ENCODE measurements at regions not wholly inside any gene's neighbourhood (a gene's known extent, or its start where the extent isn't known, plus 50 kb on each side); places are given as distances from the start of the nearest gene placed in this dataset.

GRCh38 chr6:94670017-94670416 is 907.3 kb upstream of the MANEA start:
- Histone ChIP-seq H3K4me1 (ENCODE audit: control insufficient read depth, extremely low read depth, insufficient read depth, low read length) (no peaks in the 10 kb centered on the region), H3K27me3 (ENCODE audit: control insufficient read depth, extremely low read depth, insufficient read depth, low read length) (no peaks in the 10 kb centered on the region), H3K27ac (ENCODE audit: control insufficient read depth, insufficient read depth, low read length) (no peak overlapping the region), H3K9ac (ENCODE audit: control insufficient read depth, extremely low read depth, insufficient read depth, low read length) (no peak overlapping the region), H2AFZ (ENCODE audit: control insufficient read depth, low read length) (no peak overlapping the region), H3K4me3 (ENCODE audit: control insufficient read depth in 2 of 3, extremely low read depth in 1 of 3, insufficient read depth in 2 of 3, low read depth in 1 of 3, low read length in 3 of 3) (no peak overlapping the region), H4K20me1 (ENCODE audit: control insufficient read depth, extremely low read depth, insufficient read depth, low read length) (no peaks in the 10 kb centered on the region), H3K9me1 (ENCODE audit: control insufficient read depth, extremely low read depth, insufficient read depth, low read length) (no peaks in the 10 kb centered on the region), H3K4me2 (ENCODE audit: control insufficient read depth, extremely low read depth, insufficient read depth, low read depth, low read length) (no peak overlapping the region), H3K79me2 (ENCODE audit: control insufficient read depth, insufficient read depth, low read length) (no peaks in the 10 kb centered on the region), H3K36me3 (ENCODE audit: control insufficient read depth in 2 of 2, extremely low read depth in 1 of 2, insufficient read depth in 2 of 2, low read length in 2 of 2) (no peaks in the 10 kb centered on the region), H3K9me3 (ENCODE audit: control insufficient read depth, low read depth, low read length) (no peaks in the 10 kb centered on the region)
- DNase-seq (ENCODE audit: low read depth, low spot score) = no peak
- FAIRE-seq = no peak
- dilution Hi-C loops (cut with MboI; ENCODE audit: extremely low pct_ligation_motif_present, low sequenced_read_pairs) = no loop called here
- no peak for TF ChIP-seq EZH2 (IDR thresholded peaks at IDR 0.05; ENCODE audit: low read length)
- TF ChIP-seq CTCF (optimal IDR thresholded peaks at IDR 0.05 in 1 of 3, IDR thresholded peaks at IDR 0.05 in 1 of 3, conservative IDR thresholded peaks at IDR 0.05 in 1 of 3; ENCODE audit: extremely low read depth in 1 of 3, insufficient read depth in 2 of 3, low read length in 3 of 3) = no peak

- TF ChIP-seq EZH2 (IDR thresholded peaks at IDR 0.05; ENCODE audit: low read length) (no peak), CTCF (optimal IDR thresholded peaks at IDR 0.05 in 1 of 3, IDR thresholded peaks at IDR 0.05 in 1 of 3, conservative IDR thresholded peaks at IDR 0.05 in 1 of 3; ENCODE audit: extremely low read depth in 1 of 3, insufficient read depth in 2 of 3, low read length in 3 of 3) (no peak)
- H4K20me1 ChIP-seq (ENCODE audit: control insufficient read depth, extremely low read depth, insufficient read depth, low read length) = no peaks in the 10 kb centered on the region
- H3K4me3 ChIP-seq (ENCODE audit: control insufficient read depth in 2 of 3, extremely low read depth in 1 of 3, insufficient read depth in 2 of 3, low read depth in 1 of 3, low read length in 3 of 3) = no peak overlapping the region
- FAIRE-seq = no peak
- H3K4me2 ChIP-seq (ENCODE audit: control insufficient read depth, extremely low read depth, insufficient read depth, low read depth, low read length) = no peak overlapping the region
- H3K36me3 ChIP-seq (ENCODE audit: control insufficient read depth in 2 of 2, extremely low read depth in 1 of 2, insufficient read depth in 2 of 2, low read length in 2 of 2) = no peaks in the 10 kb centered on the region
- H3K79me2 ChIP-seq (ENCODE audit: control insufficient read depth, insufficient read depth, low read length) = no peaks in the 10 kb centered on the region
- no peak for DNase-seq (ENCODE audit: low read depth, low spot score)
- no peaks in the 10 kb centered on the region for H3K9me1 ChIP-seq (ENCODE audit: control insufficient read depth, extremely low read depth, insufficient read depth, low read length)
- H3K27me3 ChIP-seq (ENCODE audit: control insufficient read depth, extremely low read depth, insufficient read depth, low read length) = no peaks in the 10 kb centered on the region
- H3K9ac ChIP-seq (ENCODE audit: control insufficient read depth, extremely low read depth, insufficient read depth, low read length) = no peak overlapping the region
- no peaks in the 10 kb centered on the region for H3K9me3 ChIP-seq (ENCODE audit: control insufficient read depth, low read depth, low read length)
- H3K4me1 ChIP-seq (ENCODE audit: control insufficient read depth, extremely low read depth, insufficient read depth, low read length) = no peaks in the 10 kb centered on the region
- H2AFZ ChIP-seq (ENCODE audit: control insufficient read depth, low read length) = no peak overlapping the region
- dilution Hi-C loops (cut with MboI; ENCODE audit: extremely low pct_ligation_motif_present, low sequenced_read_pairs) = no loop called here
- no peak overlapping the region for H3K27ac ChIP-seq (ENCODE audit: control insufficient read depth, insufficient read depth, low read length)
Measured at GRCh38 chr6:94668876-94669275, 908.5 kb upstream of the MANEA start.
